ENCODE measurements at regions not wholly inside any gene's neighbourhood (a gene's known extent, or its start where the extent isn't known, plus 50 kb on each side); places are given as distances from the start of the nearest gene placed in this dataset.

- DNase-seq (ENCODE audit: low read depth in 2 of 2): no peak
Observed at GRCh38 chr12:93015871-93016751, 87.0 kb upstream of the EEA1 start.

- DNase-seq (ENCODE audit: low read depth in 2 of 2): no peak
Observed at GRCh38 chr12:93016752-93017350, 87.8 kb upstream of the EEA1 start.

- no peak for DNase-seq (ENCODE audit: low read depth in 2 of 2)
Observed at GRCh38 chr12:93018610-93019009, 89.5 kb upstream of the EEA1 start.

GRCh38 chr12:93019212-93019927 lies 90.3 kb upstream of the EEA1 start:
- no peak for DNase-seq (ENCODE audit: low read depth in 2 of 2)

GRCh38 chr12:93019975-93020630 lies 91.0 kb upstream of the EEA1 start:
- DNase-seq (ENCODE audit: low read depth in 2 of 2): no peak

- DNase-seq (ENCODE audit: low read depth in 2 of 2): no peak
Observed at GRCh38 chr12:93020631-93021597, 91.8 kb upstream of the EEA1 start.

- no peak for DNase-seq (ENCODE audit: low read depth in 2 of 2)
Observed at GRCh38 chr12:93022603-93023340, 93.7 kb upstream of the EEA1 start.

- DNase-seq (ENCODE audit: low read depth in 2 of 2): no peak
Observed at GRCh38 chr12:93025145-93026103, 96.3 kb upstream of the EEA1 start.

- no peak for DNase-seq (ENCODE audit: low read depth in 2 of 2)
Observed at GRCh38 chr12:93027041-93027440, 97.9 kb upstream of the EEA1 start.

GRCh38 chr12:93029091-93029490 lies 100.0 kb upstream of the EEA1 start:
- no peak for DNase-seq (ENCODE audit: low read depth in 2 of 2)

- no peak for DNase-seq (ENCODE audit: low read depth in 2 of 2)
Observed at GRCh38 chr12:93031028-93031427, 101.9 kb upstream of the EEA1 start.

- no peak for DNase-seq (ENCODE audit: low read depth in 2 of 2)
Observed at GRCh38 chr12:93032758-93033157, 103.7 kb upstream of the EEA1 start.

GRCh38 chr12:93033948-93034347 lies 104.9 kb upstream of the EEA1 start:
- no peak for DNase-seq (ENCODE audit: low read depth in 2 of 2)

- DNase-seq (ENCODE audit: low read depth in 2 of 2): no peak
Observed at GRCh38 chr12:93039062-93039461, 110.0 kb upstream of the EEA1 start.

- no peak for DNase-seq (ENCODE audit: low read depth in 2 of 2)
Observed at GRCh38 chr12:93039930-93040329, 110.8 kb upstream of the EEA1 start.

- no peak for DNase-seq (ENCODE audit: low read depth in 2 of 2)
Observed at GRCh38 chr12:93040367-93040766, 111.3 kb upstream of the EEA1 start.

- no peak for DNase-seq (ENCODE audit: low read depth in 2 of 2)
Observed at GRCh38 chr12:93041416-93041815, 112.3 kb upstream of the EEA1 start.

- DNase-seq (ENCODE audit: low read depth in 2 of 2): no peak
Observed at GRCh38 chr12:93042283-93042682, 113.2 kb upstream of the EEA1 start.

GRCh38 chr12:93042684-93043083 lies 113.6 kb upstream of the EEA1 start:
- DNase-seq (ENCODE audit: low read depth in 2 of 2): no peak

Data from stimulated activated CD4-positive, alpha-beta T cell treated with anti-CD3 and anti-CD28 coated beads, Interleukin-12 subunit alpha, Interleukin-12 subunit beta, amount 100 ng/mL, for 24 hours (primary cell).